ENCODE measurements at regions not wholly inside any gene's neighbourhood (a gene's known extent, or its start where the extent isn't known, plus 50 kb on each side); places are given as distances from the start of the nearest gene placed in this dataset.
"Not testable (repeated sequence)": the region's sequence is repeated elsewhere in the genome, so short reads cannot be mapped to it uniquely, and the experiment has no call there.

DNA sequence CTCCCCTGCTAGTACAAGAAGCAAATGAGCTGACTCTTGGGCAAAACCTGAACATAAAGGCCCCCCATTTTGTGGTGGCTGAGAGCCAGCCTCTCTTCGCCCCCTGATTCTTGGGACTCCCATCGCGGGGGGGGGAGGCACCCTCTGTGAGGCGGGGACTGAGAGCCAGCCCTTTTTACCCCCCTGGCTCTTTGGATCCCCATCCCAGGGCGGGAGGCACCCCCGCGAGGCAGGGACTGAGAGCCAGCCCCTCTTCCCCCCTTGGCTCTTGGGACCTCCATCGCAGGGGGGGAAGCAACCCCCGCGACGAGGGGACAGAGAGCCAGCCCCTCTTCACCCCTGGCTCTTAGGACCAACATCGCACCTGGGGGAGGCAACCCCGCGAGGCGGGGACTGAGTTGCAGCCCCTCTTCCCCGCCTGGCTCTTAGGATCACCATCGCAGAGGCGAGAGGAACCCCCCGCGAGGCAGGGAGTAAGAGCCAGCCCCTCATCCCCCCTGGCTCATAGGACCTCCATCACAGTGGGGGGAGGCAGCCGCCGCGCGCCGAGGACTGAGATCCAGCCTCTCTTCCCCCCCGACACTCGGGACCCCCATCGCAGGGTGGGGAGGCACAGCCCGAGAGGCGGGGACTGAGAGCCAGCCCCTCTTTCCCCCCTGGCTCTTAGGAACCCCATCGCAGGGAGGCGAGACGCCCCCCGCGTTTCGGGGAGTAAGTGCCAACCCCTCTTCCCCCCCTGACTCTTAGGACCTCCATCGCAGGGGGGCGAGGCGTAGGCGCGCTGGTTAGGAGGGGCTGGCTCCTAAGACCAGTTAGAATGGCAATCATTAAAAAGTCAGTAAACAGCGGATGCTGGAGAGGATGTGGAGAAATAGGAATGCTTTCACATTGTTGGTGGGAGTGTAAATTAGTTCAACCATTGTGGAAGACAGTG, 2428.4 kb upstream of the PCDH20 start:
- no peaks in the 10 kb centered on the region for H3K27me3 ChIP-seq
- no peaks in the 10 kb centered on the region for H3K36me3 ChIP-seq
- H3K4me3 ChIP-seq = no peak overlapping the region
- no peak overlapping the region for H3K27ac ChIP-seq
- TF ChIP-seq POLR2A (IDR thresholded peaks at IDR 0.05) (no peak), POLR2AphosphoS5 (IDR thresholded peaks at IDR 0.05) (no peak), EP300 (IDR thresholded peaks at IDR 0.05) (no peak)
- TF ChIP-seq, protein P1, sequence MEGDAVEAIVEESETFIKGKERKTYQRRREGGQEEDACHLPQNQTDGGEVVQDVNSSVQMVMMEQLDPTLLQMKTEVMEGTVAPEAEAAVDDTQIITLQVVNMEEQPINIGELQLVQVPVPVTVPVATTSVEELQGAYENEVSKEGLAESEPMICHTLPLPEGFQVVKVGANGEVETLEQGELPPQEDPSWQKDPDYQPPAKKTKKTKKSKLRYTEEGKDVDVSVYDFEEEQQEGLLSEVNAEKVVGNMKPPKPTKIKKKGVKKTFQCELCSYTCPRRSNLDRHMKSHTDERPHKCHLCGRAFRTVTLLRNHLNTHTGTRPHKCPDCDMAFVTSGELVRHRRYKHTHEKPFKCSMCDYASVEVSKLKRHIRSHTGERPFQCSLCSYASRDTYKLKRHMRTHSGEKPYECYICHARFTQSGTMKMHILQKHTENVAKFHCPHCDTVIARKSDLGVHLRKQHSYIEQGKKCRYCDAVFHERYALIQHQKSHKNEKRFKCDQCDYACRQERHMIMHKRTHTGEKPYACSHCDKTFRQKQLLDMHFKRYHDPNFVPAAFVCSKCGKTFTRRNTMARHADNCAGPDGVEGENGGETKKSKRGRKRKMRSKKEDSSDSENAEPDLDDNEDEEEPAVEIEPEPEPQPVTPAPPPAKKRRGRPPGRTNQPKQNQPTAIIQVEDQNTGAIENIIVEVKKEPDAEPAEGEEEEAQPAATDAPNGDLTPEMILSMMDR (IDR thresholded peaks at IDR 0.05) = no peak
- no peaks in the 10 kb centered on the region for H3K4me1 ChIP-seq
- WGBS, 2 donors (ENCODE audit: low coverage in 1 of 2) = 100% methylated on average over 1 of the region's 42 CpGs
- peaks cover 0 to 34% (median 0%) of the 10 kb centered on the region in 3 donors for H3K9me3 ChIP-seq
- ATAC-seq = no peak

DNA sequence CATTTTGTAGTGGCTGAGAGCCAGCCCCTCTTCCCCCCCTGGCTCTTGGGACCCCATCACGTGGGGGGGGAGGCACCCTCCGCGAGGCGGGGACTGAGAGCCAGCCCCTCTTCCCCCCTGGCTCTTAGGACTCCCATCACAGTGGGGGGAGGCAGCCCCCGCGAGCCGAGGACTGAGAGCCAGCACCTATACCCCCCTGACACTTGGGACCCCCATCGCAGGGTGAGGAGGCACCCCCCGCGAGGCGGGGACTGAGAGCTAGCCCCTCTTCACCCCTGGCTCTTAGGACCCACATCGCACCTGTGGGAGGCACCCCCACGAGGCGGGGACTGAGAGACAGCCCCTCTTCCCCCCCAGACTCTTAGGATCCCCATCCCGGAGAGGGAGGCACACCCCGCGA, 2426.5 kb upstream of the PCDH20 start:
- Histone ChIP-seq H3K27ac (no peak overlapping the region), H3K36me3 (no peaks in the 10 kb centered on the region), H3K4me1 (no peaks in the 10 kb centered on the region), H3K9me3 (peaks cover 0 to 34% (median 0%) of the 10 kb centered on the region in 3 donors), H3K4me3 (no peak overlapping the region), H3K27me3 (no peaks in the 10 kb centered on the region)
- TF ChIP-seq, protein P1 (IDR thresholded peaks at IDR 0.05) = no peak
- TF ChIP-seq EP300 (IDR thresholded peaks at IDR 0.05) (no peak), POLR2AphosphoS5 (IDR thresholded peaks at IDR 0.05) (no peak), POLR2A (IDR thresholded peaks at IDR 0.05) (no peak)
- ATAC-seq = no peak
- no CpG with 5 or more reads among the region's 17 CpGs for WGBS, 2 donors (ENCODE audit: low coverage in 1 of 2)

DNA sequence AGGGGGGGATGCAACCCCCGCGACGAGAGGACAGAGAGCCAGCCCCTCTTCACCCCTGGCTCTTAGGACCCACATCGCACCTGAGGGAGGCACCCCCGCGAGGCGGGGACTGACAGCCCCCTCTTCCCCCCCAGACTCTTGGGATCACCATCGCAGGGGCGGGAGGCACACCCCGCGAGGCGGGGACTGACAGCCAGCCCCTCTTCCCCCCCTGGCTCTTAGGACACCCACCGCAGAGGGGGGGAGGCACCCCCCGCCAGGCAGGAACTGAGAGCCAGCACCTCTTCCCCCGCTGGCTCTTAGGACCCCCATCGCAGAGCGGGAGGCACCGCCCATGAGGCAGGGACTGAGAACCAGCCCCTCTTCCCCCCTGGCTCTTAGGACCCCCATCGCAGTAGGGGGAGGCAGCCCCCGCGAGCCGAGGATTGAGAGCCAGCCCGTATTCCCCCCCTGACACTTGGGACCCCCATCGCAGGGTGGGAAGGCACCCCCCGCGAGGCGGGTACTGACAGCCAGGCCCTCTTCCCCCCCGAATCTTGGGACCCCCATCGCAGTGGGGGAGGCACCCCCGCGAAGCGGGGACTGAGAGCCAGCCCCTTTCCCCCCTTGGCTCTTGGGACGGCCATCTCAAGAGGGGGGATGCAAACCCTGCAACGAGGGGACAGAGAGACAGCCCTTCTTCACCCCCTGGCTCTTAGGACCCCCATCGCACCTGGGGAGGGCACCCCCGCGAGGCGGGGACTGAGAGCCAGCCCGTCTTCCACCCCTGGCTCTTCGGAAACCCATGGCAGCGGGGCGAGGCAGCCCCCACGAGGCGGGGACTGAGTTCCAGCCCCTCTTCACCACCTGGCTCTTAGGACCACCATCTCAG, 2425.1 kb upstream of the PCDH20 start:
- TF ChIP-seq POLR2A (IDR thresholded peaks at IDR 0.05) (no peak), POLR2AphosphoS5 (IDR thresholded peaks at IDR 0.05) (no peak), EP300 (IDR thresholded peaks at IDR 0.05) (no peak)
- TF ChIP-seq, protein P1 (IDR thresholded peaks at IDR 0.05) = no peak
- Histone ChIP-seq H3K4me1 (no peaks in the 10 kb centered on the region), H3K36me3 (no peaks in the 10 kb centered on the region), H3K4me3 (no peak overlapping the region), H3K9me3 (peaks cover 0 to 34% (median 0%) of the 10 kb centered on the region in 3 donors), H3K27ac (no peak overlapping the region), H3K27me3 (no peaks in the 10 kb centered on the region)
- WGBS, 2 donors (ENCODE audit: low coverage in 1 of 2) = no CpG with 5 or more reads among the region's 44 CpGs
- ATAC-seq = no peak

DNA sequence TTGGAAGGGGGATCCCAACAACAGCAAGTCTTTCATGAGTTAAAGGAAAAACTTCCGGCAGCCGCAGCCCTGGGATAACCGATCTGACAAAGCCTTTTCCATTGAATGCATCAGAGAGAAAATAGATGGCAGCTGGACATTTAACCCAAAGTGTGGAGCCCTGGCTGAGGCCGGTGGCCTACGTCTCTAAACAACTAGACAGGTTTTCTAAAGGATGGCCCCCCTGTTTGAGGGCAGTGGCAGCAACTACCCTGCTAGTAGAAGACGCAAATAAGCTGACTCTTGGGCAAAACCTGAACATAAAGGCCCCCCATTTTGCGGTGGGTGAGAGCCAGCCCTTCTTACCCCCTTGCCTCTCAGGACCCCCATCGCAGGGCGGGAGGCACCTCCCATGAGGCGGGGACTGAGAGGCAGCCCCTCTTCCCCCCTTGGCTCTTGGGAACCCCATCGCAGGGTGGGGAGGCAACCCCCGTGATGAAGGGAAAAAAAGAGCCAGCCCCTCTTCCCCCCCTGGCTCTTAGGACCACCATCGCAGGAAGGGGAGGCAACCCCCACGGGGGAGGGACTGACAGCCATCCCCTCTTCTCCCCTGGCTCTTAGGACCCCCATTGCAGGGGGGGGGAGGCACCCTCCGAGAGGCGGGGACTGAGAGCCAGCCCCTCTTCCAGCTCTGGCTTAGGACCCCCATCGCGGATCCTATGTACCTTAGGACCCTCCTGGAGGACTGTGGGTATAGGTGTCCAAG, 2422.9 kb upstream of the PCDH20 start:
- Histone ChIP-seq H3K27ac (no peak overlapping the region), H3K36me3 (no peaks in the 10 kb centered on the region), H3K4me1 (no peaks in the 10 kb centered on the region), H3K4me3 (no peak overlapping the region), H3K9me3 (peaks cover 0 to 21% (median 0%) of the 10 kb centered on the region in 3 donors), H3K27me3 (no peaks in the 10 kb centered on the region)
- ATAC-seq = no peak
- 94% methylated on average over 6 of the region's 18 CpGs; no CpG with 5 or more reads in 1 of the 2 donors for WGBS, 2 donors (ENCODE audit: low coverage in 1 of 2)
- TF ChIP-seq EP300 (IDR thresholded peaks at IDR 0.05) = no peak
- no peak for TF ChIP-seq POLR2A (IDR thresholded peaks at IDR 0.05)
- no peak for TF ChIP-seq POLR2AphosphoS5 (IDR thresholded peaks at IDR 0.05)
- TF ChIP-seq, protein P1 (IDR thresholded peaks at IDR 0.05) = no peak

DNA sequence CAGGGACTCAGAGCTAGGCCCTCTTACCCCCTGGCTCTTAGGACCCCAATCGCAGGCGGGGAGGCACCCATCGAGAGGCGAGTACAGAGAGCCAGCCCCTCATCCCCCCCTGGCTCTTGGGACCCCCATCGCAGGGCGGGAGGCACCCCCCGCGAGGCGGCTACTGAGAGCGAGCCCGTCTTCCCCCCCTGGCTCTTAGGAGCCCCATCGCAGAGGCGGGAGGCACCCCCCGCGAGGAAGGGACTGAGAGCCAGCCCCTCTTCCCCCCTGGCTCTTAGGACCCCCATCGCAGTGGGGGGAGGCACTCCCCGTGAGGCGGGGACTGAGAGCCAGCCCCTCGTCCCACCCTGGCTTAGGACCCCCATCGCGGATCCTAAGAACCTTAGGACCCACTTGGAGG, 2422.1 kb upstream of the PCDH20 start:
- ATAC-seq, H3K27me3 ChIP-seq, H3K4me3 ChIP-seq, H3K36me3 ChIP-seq, H3K27ac ChIP-seq, H3K4me1 ChIP-seq: not testable (repeated sequence)
- peaks cover 0 to 20% (median 0%) of the 10 kb centered on the region in 3 donors for H3K9me3 ChIP-seq
- WGBS, 2 donors (ENCODE audit: low coverage in 1 of 2) = no CpG with 5 or more reads among the region's 21 CpGs

DNA sequence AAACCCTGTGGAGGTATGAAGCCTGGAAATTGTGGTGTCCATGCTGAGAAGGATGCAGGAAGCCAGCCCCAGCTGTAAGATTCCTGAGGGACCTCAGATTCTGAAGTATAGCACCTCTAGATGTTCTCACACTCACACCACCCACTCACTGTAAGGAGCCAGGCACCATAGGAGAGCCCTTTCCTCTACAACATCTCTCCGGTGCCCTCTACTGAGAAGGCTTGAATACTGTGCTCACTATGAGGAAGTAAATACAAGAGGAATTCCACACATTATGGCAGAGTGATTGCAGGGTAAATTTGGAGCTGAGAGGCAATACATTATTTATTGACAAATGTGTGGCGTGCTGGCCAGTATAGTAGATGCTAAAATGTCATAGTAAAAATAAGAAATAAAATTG, 2414.0 kb upstream of the PCDH20 start:
- WGBS, 2 donors (ENCODE audit: low coverage in 1 of 2) = no CpG with 5 or more reads among the region's 2 CpGs
- H3K36me3 ChIP-seq, H3K27ac ChIP-seq, H3K4me1 ChIP-seq, H3K27me3 ChIP-seq, H3K9me3 ChIP-seq, H3K4me3 ChIP-seq, ATAC-seq: not testable (repeated sequence)

DNA sequence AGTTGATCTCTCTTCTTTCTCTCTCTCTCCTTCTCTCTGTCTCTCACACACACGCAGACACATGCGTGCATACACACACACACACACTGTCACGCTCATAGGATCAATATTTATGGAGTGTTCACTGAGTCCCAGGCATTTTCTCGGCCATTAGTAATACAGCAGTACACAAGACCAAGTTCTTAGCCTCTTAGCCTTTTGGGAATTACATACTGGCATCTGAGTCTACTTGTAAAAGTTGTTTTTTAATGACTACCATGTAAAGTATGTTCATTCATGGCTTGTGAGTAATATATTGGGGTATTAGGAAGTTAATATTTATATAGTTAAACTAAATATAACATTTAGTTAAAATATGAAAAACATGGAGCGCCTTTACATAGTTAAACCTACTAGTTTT, 2406.1 kb upstream of the PCDH20 start:
- not testable (repeated sequence) for ATAC-seq, H3K27ac ChIP-seq, H3K9me3 ChIP-seq, H3K4me3 ChIP-seq, H3K36me3 ChIP-seq, H3K4me1 ChIP-seq, H3K27me3 ChIP-seq
- no CpG with 5 or more reads among the region's 5 CpGs for WGBS, 2 donors (ENCODE audit: low coverage in 1 of 2)

Data from gastroesophageal sphincter (tissue), 4 donors.